ENCODE measurements at regions not wholly inside any gene's neighbourhood (a gene's known extent, or its start where the extent isn't known, plus 50 kb on each side); places are given as distances from the start of the nearest gene placed in this dataset.

DNA sequence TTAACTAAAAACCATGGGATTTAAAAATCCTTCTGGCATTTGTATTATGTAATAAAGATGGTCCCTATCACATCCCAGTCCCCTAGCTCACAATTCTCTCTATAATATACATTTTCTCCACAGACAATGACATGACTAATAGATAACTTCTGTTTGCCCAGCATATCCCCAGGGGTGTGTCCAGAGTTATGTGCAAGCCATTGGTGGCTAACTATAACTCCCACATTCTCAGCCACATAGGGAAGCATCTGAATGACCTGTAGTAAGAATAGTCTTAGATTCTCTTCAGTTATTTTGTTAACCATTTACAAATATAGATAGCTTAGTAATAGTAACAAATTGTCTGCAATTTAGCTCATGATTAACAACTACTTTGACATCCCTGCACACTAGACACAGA, 52.2 kb upstream of the RBSN start:
- DNase-seq, result no peak

DNA sequence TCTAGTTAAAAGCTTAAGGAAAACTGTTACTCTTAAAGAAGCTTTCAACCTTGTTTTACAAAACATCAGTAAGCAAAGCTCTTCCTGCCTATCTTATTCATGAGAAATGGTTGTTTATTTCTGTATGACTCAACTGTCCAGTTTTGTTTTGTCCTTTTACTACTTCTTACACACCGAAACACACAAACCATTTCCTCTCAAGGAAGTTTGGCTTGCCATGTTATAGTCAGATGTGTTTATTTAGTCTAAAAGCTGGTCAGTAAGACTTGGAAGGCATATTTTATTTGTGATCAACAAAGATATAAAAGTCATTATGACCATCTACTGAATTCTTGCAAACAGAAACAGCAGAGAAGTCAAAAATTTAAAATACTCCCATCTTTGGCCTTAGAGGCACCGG, 53.2 kb upstream of the RBSN start:
- DNase-seq, result no peak

DNA sequence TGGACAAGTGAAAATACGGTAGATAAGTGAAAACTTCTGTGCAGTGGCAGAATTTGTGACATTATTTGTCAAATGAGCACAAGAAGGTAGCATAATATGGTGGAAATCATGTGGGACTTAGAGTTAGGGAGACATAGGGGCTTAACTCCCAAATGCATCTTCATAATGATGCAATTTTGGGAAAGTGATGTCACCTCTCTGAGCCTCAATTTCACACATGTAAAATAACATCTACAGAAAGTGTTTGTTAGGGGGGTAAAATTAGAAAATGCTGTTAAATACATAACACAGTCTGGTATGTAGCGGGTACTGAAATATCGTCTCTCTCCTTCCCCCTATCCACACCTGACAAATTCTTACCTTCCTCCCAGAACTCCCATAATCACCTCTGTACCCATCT, 52.9 kb upstream of the CAPN7 start:
- no peak for DNase-seq

DNA sequence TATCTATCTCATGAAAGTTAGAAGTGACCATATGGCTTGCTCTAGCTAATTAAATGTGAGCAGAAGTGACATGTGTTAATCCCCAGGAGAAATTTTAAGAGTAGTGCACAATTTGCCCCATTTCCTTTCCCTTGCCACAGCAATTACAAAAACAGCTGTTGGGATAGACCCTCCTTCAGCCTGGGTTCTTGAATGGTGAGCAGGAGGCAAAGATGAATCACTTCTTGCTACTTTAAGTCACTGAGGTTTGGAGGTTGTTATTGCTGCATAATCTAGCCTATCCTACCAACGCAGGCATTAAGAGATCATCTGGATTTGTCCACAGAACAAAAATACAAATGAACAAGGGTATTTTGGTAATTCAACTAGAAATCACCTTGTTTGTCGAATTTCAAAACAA, 51.7 kb upstream of the CAPN7 start:
- DNase-seq, result peak; percentile 69

DNA sequence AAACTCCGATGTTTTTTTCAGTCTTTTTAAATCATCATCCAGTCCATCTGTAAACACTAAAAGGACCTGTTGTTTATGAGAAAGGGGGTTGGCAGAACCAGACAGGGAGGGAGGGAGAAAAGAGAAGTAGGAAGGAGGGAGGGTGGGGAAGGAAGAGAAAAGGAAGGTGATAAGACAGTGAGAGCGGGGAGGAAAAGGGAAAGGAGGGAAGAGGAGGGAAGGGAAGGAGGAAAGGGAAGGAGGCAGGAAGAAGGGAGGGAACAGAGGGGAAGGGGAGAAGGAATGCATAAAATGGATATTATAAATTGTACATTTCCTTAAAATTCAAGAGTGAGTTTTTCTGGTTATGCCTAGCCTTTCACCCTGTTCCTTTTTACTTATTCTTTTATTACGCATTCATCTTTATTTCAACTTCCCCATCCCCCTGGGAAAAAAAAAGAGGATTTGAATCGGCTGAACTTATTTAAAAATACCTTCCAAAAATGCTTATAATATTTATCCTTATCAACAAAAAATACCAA, 50.1 kb upstream of the CAPN7 start:
- no peak for DNase-seq
